Activated naive CD4-positive, alpha-beta T cell treated with anti-CD3 and anti-CD28 coated beads, Interleukin-2, amount 10 ng/mL, durations not matched to agents 7 days and 5 days (primary cell): ENCODE measurements at regions not wholly inside any gene's neighbourhood (a gene's known extent, or its start where the extent isn't known, plus 50 kb on each side); places are given as distances from the start of the nearest gene placed in this dataset.
"Not testable (repeated sequence)": the region's sequence is repeated elsewhere in the genome, so short reads cannot be mapped to it uniquely, and the experiment has no call there.

Experiments used
- CTCF ChIA-PET: fragments of 350-600 bp; sonication (Branson Sonifier 250); formaldehyde crosslinking; loops from one replicate; lab custom pipeline; 2021; ENCODE audit warnings: antibody characterized with exemption; lab: Charles Lee
- DNase-seq: peaks from one replicate; pipeline ENCODE4 v3.0.0-alpha.2; 2020
- H3K27ac Mint-ChIP-seq: one replicate; pipeline ENCODE4 v1.8.0; 2021; ENCODE audit warnings: mild to moderate bottlenecking, moderate library complexity, mixed read lengths
- H3K27me3 Mint-ChIP-seq: one replicate; pipeline ENCODE4 v1.8.0; 2021; ENCODE audit warnings: mild to moderate bottlenecking, mixed read lengths
- H3K36me3 Mint-ChIP-seq: one replicate; pipeline ENCODE4 v1.8.0; 2021; ENCODE audit warnings: mixed read lengths
- H3K4me1 Mint-ChIP-seq: one replicate; pipeline ENCODE4 v1.8.0; 2021; ENCODE audit warnings: mixed read lengths
- H3K4me3 Mint-ChIP-seq: one replicate; pipeline ENCODE4 v1.8.0; 2021; ENCODE audit warnings: mild to moderate bottlenecking, moderate library complexity, mixed read lengths
- H3K9me3 Mint-ChIP-seq: one replicate; pipeline ENCODE4 v1.8.0; 2021; ENCODE audit warnings: mixed read lengths

- peaks cover 9% of the 10 kb centered on the region for H3K4me1 Mint-ChIP-seq
- no peaks in the 10 kb centered on the region for H3K9me3 Mint-ChIP-seq
- CTCF ChIA-PET = interaction anchor here (0.7 kb wide), 1 partner anchor 141 kb away, joined by 3 read pairs; no protein-coding TSS in a partner anchor
- DNase-seq = no peak
- no peak overlapping the region for H3K4me3 Mint-ChIP-seq
- no peaks in the 10 kb centered on the region for H3K36me3 Mint-ChIP-seq
- H3K27ac Mint-ChIP-seq = no peak overlapping the region
- H3K27me3 Mint-ChIP-seq = peaks cover 48% of the 10 kb centered on the region
Measured at GRCh38 chr11:34001557-34002064, 49.9 kb upstream of the CAPRIN1 start.

GRCh38 chr11:33999393-33999792 lies 52.1 kb upstream of the CAPRIN1 start:
- H3K36me3 Mint-ChIP-seq = no peaks in the 10 kb centered on the region
- peaks cover 9% of the 10 kb centered on the region for H3K4me1 Mint-ChIP-seq
- DNase-seq = no peak
- no peak overlapping the region for H3K4me3 Mint-ChIP-seq
- no peaks in the 10 kb centered on the region for H3K9me3 Mint-ChIP-seq
- H3K27ac Mint-ChIP-seq = no peak overlapping the region
- H3K27me3 Mint-ChIP-seq = peaks cover 46% of the 10 kb centered on the region
- CTCF ChIA-PET = no interaction called here

- peaks cover 51% of the 10 kb centered on the region for H3K27me3 Mint-ChIP-seq
- H3K4me3 Mint-ChIP-seq = no peak overlapping the region
- CTCF ChIA-PET = interaction anchor here (0.7 to 2.4 kb wide), 18 partner anchors 9 to 467 kb away, joined by 3 to 12 read pairs (median 4); partner anchors contain the start of genes ABTB2 and NAT10
- H3K9me3 Mint-ChIP-seq = no peaks in the 10 kb centered on the region
- H3K4me1 Mint-ChIP-seq = peaks cover 9% of the 10 kb centered on the region
- H3K36me3 Mint-ChIP-seq = no peaks in the 10 kb centered on the region
- no peak overlapping the region for H3K27ac Mint-ChIP-seq
- DNase-seq = no peak
Measured at GRCh38 chr11:33997584-33998251, 53.8 kb upstream of the CAPRIN1 start.

- peak; percentile 83 for DNase-seq
- Mint-ChIP-seq H3K4me1 (peaks cover 9% of the 10 kb centered on the region), H3K27me3 (peaks cover 50% of the 10 kb centered on the region), H3K36me3 (no peaks in the 10 kb centered on the region), H3K4me3 (no peak overlapping the region), H3K9me3 (no peaks in the 10 kb centered on the region), H3K27ac (no peak overlapping the region)
- CTCF ChIA-PET = interaction anchor here (0.6 to 2.4 kb wide), 21 partner anchors 9 to 1466 kb away, joined by 3 to 12 read pairs (median 4); partner anchors contain the start of genes ABTB2 and NAT10
Measured at GRCh38 chr11:33996498-33997454, 54.8 kb upstream of the CAPRIN1 start.

GRCh38 chr11:33994937-33995336 lies 56.6 kb upstream of the CAPRIN1 start:
- no peaks in the 10 kb centered on the region for H3K9me3 Mint-ChIP-seq
- no peak overlapping the region for H3K4me3 Mint-ChIP-seq
- peaks cover 40% of the 10 kb centered on the region for H3K27me3 Mint-ChIP-seq
- DNase-seq = no peak
- H3K4me1 Mint-ChIP-seq = peaks cover 16% of the 10 kb centered on the region
- no peak overlapping the region for H3K27ac Mint-ChIP-seq
- CTCF ChIA-PET = interaction anchor here (0.8 kb wide), 1 partner anchor 20 kb away, joined by 3 read pairs; no protein-coding TSS in a partner anchor
- H3K36me3 Mint-ChIP-seq = no peaks in the 10 kb centered on the region

- not testable (repeated sequence) for DNase-seq, H3K27ac Mint-ChIP-seq, H3K9me3 Mint-ChIP-seq, H3K36me3 Mint-ChIP-seq, H3K4me3 Mint-ChIP-seq, H3K4me1 Mint-ChIP-seq
- H3K27me3 Mint-ChIP-seq = peaks cover 24% of the 10 kb centered on the region
- CTCF ChIA-PET = interaction anchor here (0.6 to 1.5 kb wide), 5 partner anchors 8 to 133 kb away, joined by 3 to 5 read pairs (median 3); partner anchors contain the start of gene NAT10
Measured at GRCh38 chr11:33991136-33991535, 60.4 kb upstream of the CAPRIN1 start.

- H3K36me3 Mint-ChIP-seq = not testable (repeated sequence)
- CTCF ChIA-PET = interaction anchor here (1.2 kb wide), 1 partner anchor 132 kb away, joined by 3 read pairs; no protein-coding TSS in a partner anchor
Measured at GRCh38 chr11:33990131-33990530, 61.4 kb upstream of the CAPRIN1 start.

GRCh38 chr11:33989461-33989860 lies 62.1 kb upstream of the CAPRIN1 start:
- H3K4me3 Mint-ChIP-seq = no peak overlapping the region
- no peak for DNase-seq
- H3K27me3 Mint-ChIP-seq = peaks cover 17% of the 10 kb centered on the region
- H3K4me1 Mint-ChIP-seq = peaks cover 8% of the 10 kb centered on the region
- H3K9me3 Mint-ChIP-seq = no peaks in the 10 kb centered on the region
- H3K27ac Mint-ChIP-seq = no peak overlapping the region
- H3K36me3 Mint-ChIP-seq = no peaks in the 10 kb centered on the region
- CTCF ChIA-PET = interaction anchor here (1.2 to 2.8 kb wide), 4 partner anchors 17 to 504 kb away, joined by 3 to 24 read pairs (median 6); no protein-coding TSS in a partner anchor

More at GRCh38 chr11:33990131-33990530, 61.4 kb upstream of the CAPRIN1 start:
- H3K27me3 Mint-ChIP-seq = peaks cover 17% of the 10 kb centered on the region
- not testable (repeated sequence) for H3K27ac Mint-ChIP-seq, H3K4me3 Mint-ChIP-seq, H3K4me1 Mint-ChIP-seq, DNase-seq, H3K9me3 Mint-ChIP-seq

- H3K4me1 Mint-ChIP-seq = peaks cover 8% of the 10 kb centered on the region
- no peak for DNase-seq
- peaks cover 17% of the 10 kb centered on the region for H3K27me3 Mint-ChIP-seq
- CTCF ChIA-PET = interaction anchor here (0.8 to 2.8 kb wide), 14 partner anchors 8 to 504 kb away, joined by 3 to 24 read pairs (median 5); no protein-coding TSS in a partner anchor
- no peak overlapping the region for H3K4me3 Mint-ChIP-seq
- no peaks in the 10 kb centered on the region for H3K9me3 Mint-ChIP-seq
- no peak overlapping the region for H3K27ac Mint-ChIP-seq
- H3K36me3 Mint-ChIP-seq = no peaks in the 10 kb centered on the region
Measured at GRCh38 chr11:33988586-33989370, 62.8 kb upstream of the CAPRIN1 start.

GRCh38 chr11:33987975-33988580 lies 63.5 kb upstream of the CAPRIN1 start:
- CTCF ChIA-PET = interaction anchor here (0.7 to 2.8 kb wide), 20 partner anchors 9 to 505 kb away, joined by 3 to 24 read pairs (median 4); partner anchors contain the start of gene CAPRIN1
- Mint-ChIP-seq H3K4me1 (peaks cover 8% of the 10 kb centered on the region), H3K27me3 (peaks cover 16% of the 10 kb centered on the region), H3K9me3 (no peaks in the 10 kb centered on the region), H3K4me3 (no peak overlapping the region), H3K27ac (no peak overlapping the region), H3K36me3 (no peaks in the 10 kb centered on the region)
- peak; percentile 78 for DNase-seq

- Mint-ChIP-seq H3K36me3 (no peaks in the 10 kb centered on the region), H3K4me3 (no peak overlapping the region), H3K4me1 (peaks cover 8% of the 10 kb centered on the region), H3K27me3 (peaks cover 10% of the 10 kb centered on the region), H3K9me3 (no peaks in the 10 kb centered on the region), H3K27ac (no peak overlapping the region)
- CTCF ChIA-PET = interaction anchor here (0.6 to 2.8 kb wide), 18 partner anchors 8 to 506 kb away, joined by 3 to 24 read pairs (median 4); partner anchors contain the start of gene CAPRIN1
- DNase-seq = no peak
Measured at GRCh38 chr11:33987545-33987944, 64.0 kb upstream of the CAPRIN1 start.

- not testable (repeated sequence) for DNase-seq, H3K9me3 Mint-ChIP-seq, H3K36me3 Mint-ChIP-seq, H3K4me3 Mint-ChIP-seq, H3K27ac Mint-ChIP-seq, H3K4me1 Mint-ChIP-seq
- CTCF ChIA-PET = interaction anchor here (0.6 to 2.8 kb wide), 9 partner anchors 10 to 182 kb away, joined by 3 to 24 read pairs (median 4); partner anchors contain the start of gene CAPRIN1
- peaks cover 11% of the 10 kb centered on the region for H3K27me3 Mint-ChIP-seq
Measured at GRCh38 chr11:33986597-33987501, 64.7 kb upstream of the CAPRIN1 start.
